Renal cortex interstitium (tissue), 11 donors: ENCODE measurements at regions not wholly inside any gene's neighbourhood (a gene's known extent, or its start where the extent isn't known, plus 50 kb on each side); places are given as distances from the start of the nearest gene placed in this dataset.

ENCODE experiments used
- DNase-seq, 11 donors: peaks; one replicate each; pipeline ENCODE4 v3.0.0-alpha.2; 2013; ENCODE audit warnings: low read depth in 9 of 11, low spot score in 4 of 11; ENCODE audit errors: extremely low read depth in 1 of 11

DNA sequence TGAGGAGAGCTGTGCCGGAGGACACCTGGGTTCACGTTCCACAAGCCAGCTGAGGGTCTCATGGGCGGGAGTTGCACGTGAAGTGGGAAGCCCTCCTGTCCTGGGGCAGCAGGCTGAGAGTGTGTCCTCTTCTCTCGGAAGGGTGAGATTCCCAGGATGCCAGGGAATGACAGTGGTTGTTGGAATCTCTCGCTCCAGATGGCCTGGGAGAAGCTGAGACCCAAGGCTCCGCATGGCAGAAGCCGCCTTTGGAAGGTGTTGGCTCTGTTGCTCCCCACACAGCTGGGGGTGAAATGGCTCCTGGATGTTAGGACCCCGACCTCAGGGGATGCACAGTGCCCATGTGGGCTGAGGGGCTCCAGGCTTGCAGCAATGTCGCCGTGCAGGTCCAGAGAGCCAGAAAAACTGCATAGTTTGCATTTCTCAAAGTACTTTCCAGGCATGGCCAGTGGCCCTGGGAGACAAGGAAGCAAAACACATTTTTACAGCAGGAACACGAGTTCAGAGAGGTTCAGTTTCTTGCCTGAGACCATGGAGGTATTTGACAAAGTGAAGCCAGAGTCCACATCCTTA lies 153.4 kb downstream of the TMEM18 start:
- DNase-seq = no peak

GRCh38 chr2:522776-523175 lies 154.4 kb downstream of the TMEM18 start:
- DNase-seq = no peak

- no peak for DNase-seq
Observed at GRCh38 chr2:521853-522530, 155.2 kb downstream of the TMEM18 start.

- no peak for DNase-seq
Observed at GRCh38 chr2:520663-521340, 156.4 kb downstream of the TMEM18 start.

DNA sequence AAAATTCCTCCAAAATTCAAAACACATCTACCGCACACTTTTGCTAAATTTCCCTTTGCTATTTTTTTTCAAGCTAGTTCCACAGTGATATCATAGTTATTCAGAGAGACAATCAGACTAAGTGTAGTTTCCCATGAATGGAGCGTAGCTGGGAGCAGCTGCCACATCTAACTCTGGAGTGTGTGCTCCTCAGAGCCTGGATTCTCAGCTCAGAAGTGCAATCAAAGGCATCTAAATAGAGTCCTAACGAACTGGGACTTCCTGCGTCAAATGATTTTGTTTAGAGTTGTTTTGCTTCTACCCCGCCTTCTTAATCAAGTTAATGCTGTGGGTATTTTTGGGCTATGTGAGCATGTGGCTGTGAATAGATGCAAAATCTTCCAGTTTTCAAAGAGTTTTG lies 160.3 kb downstream of the TMEM18 start:
- no peak for DNase-seq

DNA sequence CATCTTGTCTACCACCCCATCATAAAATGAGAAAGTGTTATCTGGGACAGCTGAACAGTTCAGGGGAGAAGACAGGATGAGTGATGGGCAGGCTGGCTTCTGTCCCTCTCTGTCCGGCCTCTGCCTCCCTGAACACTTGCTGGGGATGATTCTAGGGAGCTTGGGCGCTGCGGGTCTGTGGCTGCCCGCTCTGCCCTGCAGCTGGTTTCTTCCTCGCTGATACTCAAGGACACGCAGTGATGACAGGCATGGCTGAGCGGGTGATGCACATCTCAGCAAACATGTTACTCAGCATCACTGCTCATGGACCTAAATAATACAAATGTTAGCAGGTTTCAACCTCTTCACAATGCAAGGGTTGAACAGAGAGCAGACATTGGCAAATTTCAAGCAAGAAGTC lies 161.1 kb downstream of the TMEM18 start:
- no peak for DNase-seq

- DNase-seq = no peak
Observed at GRCh38 chr2:515441-516127, 161.6 kb downstream of the TMEM18 start.

GRCh38 chr2:513981-514706 lies 163.1 kb downstream of the TMEM18 start:
- DNase-seq = no peak

GRCh38 chr2:510839-511238 lies 166.4 kb downstream of the TMEM18 start:
- no peak for DNase-seq

GRCh38 chr2:509888-510287 lies 167.3 kb downstream of the TMEM18 start:
- DNase-seq = no peak

GRCh38 chr2:508121-508520 lies 169.1 kb downstream of the TMEM18 start:
- DNase-seq = no peak

DNA sequence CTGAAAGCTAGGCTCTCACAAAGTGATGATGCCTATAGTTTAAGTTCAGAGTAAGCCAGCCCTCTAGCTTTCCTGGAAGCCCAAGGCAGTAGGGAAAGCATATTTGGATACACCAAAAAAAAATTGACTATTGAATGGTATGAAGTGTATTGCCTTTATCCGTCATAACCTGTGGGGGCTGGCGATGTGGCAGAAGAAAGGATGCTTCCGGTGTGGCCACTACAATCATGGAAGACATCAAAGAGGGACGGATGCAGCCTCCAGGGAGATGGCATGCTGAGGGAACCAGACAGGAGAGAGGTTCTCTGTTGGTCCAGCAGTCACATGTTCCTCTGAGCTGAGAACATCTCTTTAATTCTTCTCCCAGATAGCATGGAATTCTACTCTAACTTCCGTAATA lies 170.3 kb downstream of the TMEM18 start:
- DNase-seq = no peak

DNA sequence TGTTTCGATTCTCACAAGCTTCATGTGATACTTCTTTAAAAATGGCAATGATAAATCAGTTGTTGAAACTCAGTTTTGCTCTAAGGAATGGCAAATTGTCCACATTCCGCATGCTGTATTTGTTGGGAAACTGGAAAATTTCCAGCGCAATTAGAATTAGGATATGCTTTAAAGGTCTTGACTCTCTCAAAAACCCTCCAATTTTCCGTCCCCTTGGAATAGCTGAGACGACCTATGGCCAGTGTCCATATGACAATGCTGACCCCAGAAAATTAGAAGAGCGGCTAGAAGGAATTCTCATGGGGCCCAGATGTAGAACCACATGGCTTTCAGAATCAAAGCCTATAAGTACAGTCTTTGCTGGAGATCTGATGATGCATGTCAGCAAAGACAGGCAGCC lies 170.8 kb downstream of the TMEM18 start:
- DNase-seq = no peak

DNA sequence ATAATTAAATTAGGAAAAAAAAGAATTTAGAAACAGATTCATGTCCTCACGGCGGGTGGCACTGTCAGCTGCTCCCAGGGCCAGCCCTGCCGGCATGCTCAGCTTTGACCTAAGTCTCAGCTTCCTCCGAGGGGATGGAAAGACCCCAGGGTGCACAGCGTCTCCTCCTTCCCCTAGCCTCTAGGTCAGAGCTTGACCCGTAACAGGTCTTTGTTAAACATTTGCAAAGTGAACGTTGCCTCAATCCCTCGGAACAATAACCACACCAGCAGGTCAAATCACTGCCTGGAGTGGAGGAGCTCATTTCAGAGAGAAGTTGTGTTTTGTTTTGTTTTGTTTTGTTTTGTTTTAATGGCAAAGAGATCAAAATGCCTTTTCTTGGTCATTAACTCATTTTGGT lies 171.3 kb downstream of the TMEM18 start:
- DNase-seq = no peak

DNA sequence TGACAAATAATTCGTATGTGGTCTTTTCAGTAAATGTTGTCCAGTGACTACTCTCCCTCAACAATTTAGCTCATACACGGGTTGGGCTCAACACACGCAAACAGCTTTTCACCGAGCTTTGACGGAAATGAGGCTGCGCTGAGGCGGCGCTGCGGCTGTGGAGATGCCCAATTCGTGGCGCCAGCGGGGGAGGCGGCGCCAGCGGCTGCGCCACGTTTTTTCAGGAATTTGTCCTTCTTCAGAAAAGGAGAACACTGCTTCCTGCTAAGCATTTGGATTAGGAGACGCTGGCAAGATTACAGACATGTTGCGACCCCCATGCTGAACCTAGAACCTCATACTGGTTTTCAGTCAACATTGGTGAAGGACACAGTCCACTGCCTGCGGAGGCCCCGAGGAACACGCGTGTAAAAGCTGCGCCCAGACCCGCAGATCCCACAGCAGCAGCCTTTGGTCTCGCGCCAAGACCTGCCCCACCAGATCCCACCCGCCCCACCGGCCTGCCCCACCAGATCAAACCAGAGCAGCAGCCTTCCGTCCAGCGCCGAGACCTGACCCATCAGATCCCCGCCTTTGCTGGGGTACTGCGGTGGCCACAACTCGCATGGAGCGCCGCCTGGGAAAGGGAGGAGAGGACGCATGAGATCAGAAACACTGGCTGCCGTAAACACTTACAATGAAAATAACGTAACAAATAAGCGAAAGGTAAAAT lies 173.8 kb downstream of the TMEM18 start:
- no peak for DNase-seq

DNA sequence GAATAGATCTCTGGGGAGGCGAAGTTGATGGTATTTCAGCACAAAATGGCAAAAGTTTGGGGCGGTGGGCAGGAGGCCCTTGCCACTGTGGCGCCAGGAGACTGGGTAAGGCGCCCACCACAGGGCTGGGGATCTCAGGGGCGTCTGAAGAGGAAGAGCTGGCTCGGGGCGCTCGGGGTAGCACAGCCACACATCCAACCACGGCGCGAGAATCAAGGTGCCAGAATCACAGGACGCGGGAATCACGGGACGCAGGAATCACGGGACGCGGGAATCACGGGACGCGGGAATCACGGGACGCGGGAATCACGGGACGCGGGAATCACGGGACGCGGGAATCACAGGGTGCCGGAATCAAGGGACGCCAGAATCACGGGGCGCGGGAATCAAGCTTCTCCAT lies 174.4 kb downstream of the TMEM18 start:
- DNase-seq = no peak

GRCh38 chr2:501667-502066 lies 175.5 kb downstream of the TMEM18 start:
- DNase-seq = no peak

- DNase-seq = no peak
Observed at GRCh38 chr2:501130-501529, 176.1 kb downstream of the TMEM18 start.

DNA sequence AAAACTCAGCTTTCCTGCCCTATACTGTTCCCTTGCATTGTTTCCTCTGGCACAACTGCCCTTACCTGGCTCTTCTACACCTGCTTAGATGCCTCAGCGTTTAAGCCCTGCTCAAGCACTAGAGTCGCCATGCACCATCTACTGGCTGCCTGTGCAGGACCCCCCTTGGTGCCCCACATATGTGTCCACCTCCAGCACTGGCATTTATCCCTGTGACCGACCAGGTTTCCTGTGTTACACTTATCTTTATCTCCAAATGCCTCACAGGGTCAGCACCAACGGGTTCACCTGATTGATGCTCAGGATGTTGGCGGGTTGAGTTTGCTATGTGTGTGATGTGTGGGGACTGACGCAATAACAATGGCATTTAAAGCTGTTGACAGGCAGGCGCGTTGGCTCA lies 177.5 kb downstream of the TMEM18 start:
- no peak for DNase-seq
